ENCODE measurements at regions not wholly inside any gene's neighbourhood (a gene's known extent, or its start where the extent isn't known, plus 50 kb on each side); places are given as distances from the start of the nearest gene placed in this dataset.
"Not testable (repeated sequence)": the region's sequence is repeated elsewhere in the genome, so short reads cannot be mapped to it uniquely, and the experiment has no call there.

GRCh38 chr10:94257407-94257806, 105.3 kb downstream of the NOC3L start:
- not testable (repeated sequence) for H2BK120ac ChIP-seq (ENCODE audit: low read depth, low read length); H2AK5ac ChIP-seq (ENCODE audit: low read length); H2BK5ac ChIP-seq (ENCODE audit: low read length); H4K5ac ChIP-seq (ENCODE audit: low read length); H3K23ac ChIP-seq (ENCODE audit: low read length); H3K4me1 ChIP-seq (ENCODE audit: control insufficient read depth, low read depth, low read length); H3K79me2 ChIP-seq (ENCODE audit: control insufficient read depth, insufficient read depth, low read length); H3K27ac ChIP-seq (ENCODE audit: low read depth, low read length); H3K4ac ChIP-seq (ENCODE audit: low read depth, low read length); DNase-seq; H3K4me3 ChIP-seq (ENCODE audit: low read length); H3K9ac ChIP-seq (ENCODE audit: low read length); H3K36me3 ChIP-seq (ENCODE audit: control insufficient read depth, insufficient read depth, low read length); H4K8ac ChIP-seq (ENCODE audit: low read depth, low read length); H3K56ac ChIP-seq (ENCODE audit: low read length); H3K79me1 ChIP-seq (ENCODE audit: low read length); H2BK15ac ChIP-seq (replicated peaks; ENCODE audit: low read depth); H3K27me3 ChIP-seq (ENCODE audit: insufficient read depth, low read length, poor library complexity); H3K4me2 ChIP-seq (ENCODE audit: low read length); H3K18ac ChIP-seq (ENCODE audit: low read length)
- WGBS (ENCODE audit: extremely low coverage, insufficient coverage, low lambda C conversion rate) = no CpG with 5 or more reads among the region's 6 CpGs

DNA sequence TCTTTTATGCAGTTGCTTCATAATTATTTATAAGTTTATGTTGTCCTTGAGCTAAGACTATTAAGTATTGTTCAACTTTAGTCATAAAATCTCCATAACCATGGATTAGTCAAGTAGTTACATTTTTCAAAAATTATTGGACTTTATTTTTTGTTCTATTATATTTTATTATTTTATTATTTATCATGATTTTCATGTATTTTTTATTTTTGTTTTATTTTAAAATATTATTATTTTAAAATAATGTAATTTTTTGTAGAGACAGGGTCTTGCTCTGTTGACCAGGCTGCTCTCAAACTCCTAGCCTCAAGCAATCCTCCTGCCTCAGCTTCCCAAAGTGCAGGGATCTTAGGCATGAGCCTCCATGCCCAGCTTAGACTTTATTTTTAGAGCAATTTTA, 102.3 kb downstream of the NOC3L start:
- DNase-seq = no peak
- Histone ChIP-seq H3K23ac (ENCODE audit: low read length) (no peak overlapping the region), H3K4ac (ENCODE audit: low read depth, low read length) (no peak overlapping the region)

GRCh38 chr10:94264085-94264484, 98.7 kb downstream of the NOC3L start:
- H3K4me3 ChIP-seq (ENCODE audit: low read length) = no peak overlapping the region
- no peak overlapping the region for H2BK120ac ChIP-seq (ENCODE audit: low read depth, low read length)
- no peaks in the 10 kb centered on the region for H3K79me2 ChIP-seq (ENCODE audit: control insufficient read depth, insufficient read depth, low read length)
- no CpG with 5 or more reads among the region's 3 CpGs for WGBS (ENCODE audit: extremely low coverage, insufficient coverage, low lambda C conversion rate)
- H3K4ac ChIP-seq (ENCODE audit: low read depth, low read length) = no peak overlapping the region
- H4K8ac ChIP-seq (ENCODE audit: low read depth, low read length) = no peak overlapping the region
- no peak for DNase-seq
- no peak overlapping the region for H3K23ac ChIP-seq (ENCODE audit: low read length)
- no peaks in the 10 kb centered on the region for H3K27me3 ChIP-seq (ENCODE audit: insufficient read depth, low read length, poor library complexity)
- H3K56ac ChIP-seq (ENCODE audit: low read length) = no peak overlapping the region
- H3K18ac ChIP-seq (ENCODE audit: low read length) = no peak overlapping the region
- H3K79me1 ChIP-seq (ENCODE audit: low read length) = no peaks in the 10 kb centered on the region
- H3K4me1 ChIP-seq (ENCODE audit: control insufficient read depth, low read depth, low read length) = no peaks in the 10 kb centered on the region
- H4K5ac ChIP-seq (ENCODE audit: low read length) = no peak overlapping the region
- no peaks in the 10 kb centered on the region for H3K36me3 ChIP-seq (ENCODE audit: control insufficient read depth, insufficient read depth, low read length)
- H3K27ac ChIP-seq (ENCODE audit: low read depth, low read length) = no peak overlapping the region
- H2AK5ac ChIP-seq (ENCODE audit: low read length) = no peak overlapping the region
- H2BK5ac ChIP-seq (ENCODE audit: low read length) = no peak overlapping the region
- no peak overlapping the region for H3K4me2 ChIP-seq (ENCODE audit: low read length)
- H2BK15ac ChIP-seq (replicated peaks; ENCODE audit: low read depth) = no peak overlapping the region
- H3K9ac ChIP-seq (ENCODE audit: low read length) = no peak overlapping the region

More for the DNA sequence above, 102.3 kb downstream of the NOC3L start:
- H2BK5ac ChIP-seq (ENCODE audit: low read length) = no peak overlapping the region
- H2BK120ac ChIP-seq (ENCODE audit: low read depth, low read length) = no peak overlapping the region
- no peaks in the 10 kb centered on the region for H3K4me1 ChIP-seq (ENCODE audit: control insufficient read depth, low read depth, low read length)
- no peaks in the 10 kb centered on the region for H3K79me1 ChIP-seq (ENCODE audit: low read length)
- no peak overlapping the region for H4K8ac ChIP-seq (ENCODE audit: low read depth, low read length)
- H3K18ac ChIP-seq (ENCODE audit: low read length) = no peak overlapping the region
- H3K4me3 ChIP-seq (ENCODE audit: low read length) = no peak overlapping the region
- H2AK5ac ChIP-seq (ENCODE audit: low read length) = no peak overlapping the region
- H3K9ac ChIP-seq (ENCODE audit: low read length) = no peak overlapping the region
- H3K79me2 ChIP-seq (ENCODE audit: control insufficient read depth, insufficient read depth, low read length) = no peaks in the 10 kb centered on the region
- no peaks in the 10 kb centered on the region for H3K36me3 ChIP-seq (ENCODE audit: control insufficient read depth, insufficient read depth, low read length)
- no peak overlapping the region for H3K56ac ChIP-seq (ENCODE audit: low read length)
- no peak overlapping the region for H2BK15ac ChIP-seq (replicated peaks; ENCODE audit: low read depth)
- H3K27ac ChIP-seq (ENCODE audit: low read depth, low read length) = no peak overlapping the region
- H3K4me2 ChIP-seq (ENCODE audit: low read length) = no peak overlapping the region
- H3K27me3 ChIP-seq (ENCODE audit: insufficient read depth, low read length, poor library complexity) = no peaks in the 10 kb centered on the region
- H4K5ac ChIP-seq (ENCODE audit: low read length) = no peak overlapping the region

GRCh38 chr10:94266091-94266490, 96.6 kb downstream of the NOC3L start:
- no peaks in the 10 kb centered on the region for H3K36me3 ChIP-seq (ENCODE audit: control insufficient read depth, insufficient read depth, low read length)
- H4K8ac ChIP-seq (ENCODE audit: low read depth, low read length) = no peak overlapping the region
- H2BK120ac ChIP-seq (ENCODE audit: low read depth, low read length) = no peak overlapping the region
- H3K9ac ChIP-seq (ENCODE audit: low read length) = no peak overlapping the region
- H3K4ac ChIP-seq (ENCODE audit: low read depth, low read length) = no peak overlapping the region
- no peak overlapping the region for H3K4me2 ChIP-seq (ENCODE audit: low read length)
- H3K4me3 ChIP-seq (ENCODE audit: low read length) = no peak overlapping the region
- H3K4me1 ChIP-seq (ENCODE audit: control insufficient read depth, low read depth, low read length) = no peaks in the 10 kb centered on the region
- DNase-seq = no peak
- no CpG with 5 or more reads among the region's 2 CpGs for WGBS (ENCODE audit: extremely low coverage, insufficient coverage, low lambda C conversion rate)
- no peak overlapping the region for H2BK15ac ChIP-seq (replicated peaks; ENCODE audit: low read depth)
- no peak overlapping the region for H3K23ac ChIP-seq (ENCODE audit: low read length)
- H3K79me1 ChIP-seq (ENCODE audit: low read length) = no peaks in the 10 kb centered on the region
- H3K56ac ChIP-seq (ENCODE audit: low read length) = no peak overlapping the region
- no peaks in the 10 kb centered on the region for H3K79me2 ChIP-seq (ENCODE audit: control insufficient read depth, insufficient read depth, low read length)
- no peak overlapping the region for H2BK5ac ChIP-seq (ENCODE audit: low read length)
- no peak overlapping the region for H4K5ac ChIP-seq (ENCODE audit: low read length)
- no peak overlapping the region for H3K27ac ChIP-seq (ENCODE audit: low read depth, low read length)
- H3K27me3 ChIP-seq (ENCODE audit: insufficient read depth, low read length, poor library complexity) = no peaks in the 10 kb centered on the region
- no peak overlapping the region for H2AK5ac ChIP-seq (ENCODE audit: low read length)
- H3K18ac ChIP-seq (ENCODE audit: low read length) = no peak overlapping the region

- no peak overlapping the region for H2BK120ac ChIP-seq (ENCODE audit: low read depth, low read length)
- H3K27me3 ChIP-seq (ENCODE audit: insufficient read depth, low read length, poor library complexity) = no peaks in the 10 kb centered on the region
- no peaks in the 10 kb centered on the region for H3K36me3 ChIP-seq (ENCODE audit: control insufficient read depth, insufficient read depth, low read length)
- no peak overlapping the region for H3K56ac ChIP-seq (ENCODE audit: low read length)
- H3K4me2 ChIP-seq (ENCODE audit: low read length) = no peak overlapping the region
- no peak overlapping the region for H3K18ac ChIP-seq (ENCODE audit: low read length)
- no peak overlapping the region for H3K4ac ChIP-seq (ENCODE audit: low read depth, low read length)
- H4K5ac ChIP-seq (ENCODE audit: low read length) = no peak overlapping the region
- no peaks in the 10 kb centered on the region for H3K79me2 ChIP-seq (ENCODE audit: control insufficient read depth, insufficient read depth, low read length)
- no peaks in the 10 kb centered on the region for H3K4me1 ChIP-seq (ENCODE audit: control insufficient read depth, low read depth, low read length)
- no peak overlapping the region for H3K4me3 ChIP-seq (ENCODE audit: low read length)
- H2BK15ac ChIP-seq (replicated peaks; ENCODE audit: low read depth) = no peak overlapping the region
- H3K27ac ChIP-seq (ENCODE audit: low read depth, low read length) = no peak overlapping the region
- DNase-seq = no peak
- no peak overlapping the region for H2AK5ac ChIP-seq (ENCODE audit: low read length)
- H3K79me1 ChIP-seq (ENCODE audit: low read length) = no peaks in the 10 kb centered on the region
- H2BK5ac ChIP-seq (ENCODE audit: low read length) = no peak overlapping the region
- no peak overlapping the region for H3K23ac ChIP-seq (ENCODE audit: low read length)
- no peak overlapping the region for H4K8ac ChIP-seq (ENCODE audit: low read depth, low read length)
- no CpG with 5 or more reads among the region's 6 CpGs for WGBS (ENCODE audit: extremely low coverage, insufficient coverage, low lambda C conversion rate)
- no peak overlapping the region for H3K9ac ChIP-seq (ENCODE audit: low read length)
Measured at GRCh38 chr10:94268652-94269051, 94.1 kb downstream of the NOC3L start.

GRCh38 chr10:94274142-94274787, 88.5 kb downstream of the NOC3L start:
- Histone ChIP-seq H3K23ac (ENCODE audit: low read length) (no peak overlapping the region), H2BK120ac (ENCODE audit: low read depth, low read length) (no peak overlapping the region), H3K9ac (ENCODE audit: low read length) (no peak overlapping the region), H2BK5ac (ENCODE audit: low read length) (no peak overlapping the region), H3K4me3 (ENCODE audit: low read length) (no peak overlapping the region), H3K4me1 (ENCODE audit: control insufficient read depth, low read depth, low read length) (no peaks in the 10 kb centered on the region), H3K79me1 (ENCODE audit: low read length) (no peaks in the 10 kb centered on the region), H3K27ac (ENCODE audit: low read depth, low read length) (no peak overlapping the region), H3K18ac (ENCODE audit: low read length) (no peak overlapping the region), H3K56ac (ENCODE audit: low read length) (no peak overlapping the region), H3K27me3 (ENCODE audit: insufficient read depth, low read length, poor library complexity) (no peaks in the 10 kb centered on the region), H4K8ac (ENCODE audit: low read depth, low read length) (no peak overlapping the region), H3K4ac (ENCODE audit: low read depth, low read length) (no peak overlapping the region), H3K79me2 (ENCODE audit: control insufficient read depth, insufficient read depth, low read length) (no peaks in the 10 kb centered on the region), H2AK5ac (ENCODE audit: low read length) (no peak overlapping the region), H3K36me3 (ENCODE audit: control insufficient read depth, insufficient read depth, low read length) (no peaks in the 10 kb centered on the region), H4K5ac (ENCODE audit: low read length) (no peak overlapping the region), H2BK15ac (replicated peaks; ENCODE audit: low read depth) (no peak overlapping the region), H3K4me2 (ENCODE audit: low read length) (no peak overlapping the region)
- no peak for DNase-seq
- no CpG with 5 or more reads among the region's 6 CpGs for WGBS (ENCODE audit: extremely low coverage, insufficient coverage, low lambda C conversion rate)
